ENCODE measurements at regions not wholly inside any gene's neighbourhood (a gene's known extent, or its start where the extent isn't known, plus 50 kb on each side); places are given as distances from the start of the nearest gene placed in this dataset.

- Histone ChIP-seq H3K27me3 (replicated peaks; ENCODE audit: insufficient read depth, low read length) (no peaks in the 10 kb centered on the region), H3K4me3 (ENCODE audit: low read length) (no peak overlapping the region), H3K4me2 (ENCODE audit: low read depth, low read length) (no peak overlapping the region), H3K9me2 (replicated peaks; ENCODE audit: insufficient read depth, low read length) (no peaks in the 10 kb centered on the region), H4K20me1 (ENCODE audit: insufficient read depth, low read length) (no peaks in the 10 kb centered on the region), H3K27ac (ENCODE audit: low read length) (no peak overlapping the region), H3K79me2 (ENCODE audit: low read length) (no peaks in the 10 kb centered on the region), H3K36me3 (replicated peaks; ENCODE audit: insufficient read depth, low read length) (no peaks in the 10 kb centered on the region), H3K9ac (ENCODE audit: low read length) (no peak overlapping the region), H3F3A (ENCODE audit: insufficient read depth, low read length) (no peaks in the 10 kb centered on the region), H3K4me1 (ENCODE audit: low read length) (peaks cover 5% of the 10 kb centered on the region; the same call in 1 of the 2 replicates), H2AFZ (ENCODE audit: low read length) (no peak overlapping the region), H3K9me3 (replicated peaks; ENCODE audit: insufficient read depth, low read length) (no peaks in the 10 kb centered on the region)
- TF ChIP-seq EZH2 (optimal IDR thresholded peaks at IDR 0.05; ENCODE audit: low read depth, low read length) = no peak
- TF ChIP-seq, protein P1, sequence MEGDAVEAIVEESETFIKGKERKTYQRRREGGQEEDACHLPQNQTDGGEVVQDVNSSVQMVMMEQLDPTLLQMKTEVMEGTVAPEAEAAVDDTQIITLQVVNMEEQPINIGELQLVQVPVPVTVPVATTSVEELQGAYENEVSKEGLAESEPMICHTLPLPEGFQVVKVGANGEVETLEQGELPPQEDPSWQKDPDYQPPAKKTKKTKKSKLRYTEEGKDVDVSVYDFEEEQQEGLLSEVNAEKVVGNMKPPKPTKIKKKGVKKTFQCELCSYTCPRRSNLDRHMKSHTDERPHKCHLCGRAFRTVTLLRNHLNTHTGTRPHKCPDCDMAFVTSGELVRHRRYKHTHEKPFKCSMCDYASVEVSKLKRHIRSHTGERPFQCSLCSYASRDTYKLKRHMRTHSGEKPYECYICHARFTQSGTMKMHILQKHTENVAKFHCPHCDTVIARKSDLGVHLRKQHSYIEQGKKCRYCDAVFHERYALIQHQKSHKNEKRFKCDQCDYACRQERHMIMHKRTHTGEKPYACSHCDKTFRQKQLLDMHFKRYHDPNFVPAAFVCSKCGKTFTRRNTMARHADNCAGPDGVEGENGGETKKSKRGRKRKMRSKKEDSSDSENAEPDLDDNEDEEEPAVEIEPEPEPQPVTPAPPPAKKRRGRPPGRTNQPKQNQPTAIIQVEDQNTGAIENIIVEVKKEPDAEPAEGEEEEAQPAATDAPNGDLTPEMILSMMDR (IDR thresholded peaks at IDR 0.05; ENCODE audit: low read length) = no peak
- TF ChIP-seq EZH2phosphoT487 (IDR thresholded peaks at IDR 0.05; ENCODE audit: low read length) = no peak
- DNase-seq = no peak
Observed at GRCh38 chr3:27910456-27910855, 188.3 kb upstream of the EOMES start.

DNA sequence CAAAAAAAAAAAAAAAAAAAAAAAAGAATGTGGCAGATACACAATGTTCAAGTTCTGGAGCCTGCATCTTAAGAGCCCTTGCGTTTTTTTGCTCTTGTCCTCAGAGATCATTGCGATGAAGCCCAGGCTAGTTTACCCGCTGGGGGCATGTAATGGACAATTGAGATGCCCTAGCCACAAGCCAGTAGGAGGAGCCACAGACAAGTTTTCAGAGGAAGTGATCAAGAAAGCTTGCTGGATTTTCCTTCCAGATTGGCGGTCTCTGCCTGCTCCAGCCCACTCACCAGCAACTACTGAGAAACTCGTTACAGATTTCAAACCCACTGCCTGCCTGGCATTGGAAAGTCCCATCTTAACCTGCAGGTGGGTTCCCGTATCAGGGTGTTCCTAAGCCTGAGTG is 192.1 kb upstream of the EOMES start:
- Histone ChIP-seq H3K79me2 (ENCODE audit: low read length) (no peaks in the 10 kb centered on the region), H3K27me3 (replicated peaks; ENCODE audit: insufficient read depth, low read length) (no peaks in the 10 kb centered on the region), H3K4me1 (ENCODE audit: low read length) (peaks cover 5% of the 10 kb centered on the region; the same call in 1 of the 2 replicates), H3K27ac (ENCODE audit: low read length) (no peak overlapping the region), H3F3A (ENCODE audit: insufficient read depth, low read length) (no peaks in the 10 kb centered on the region), H3K4me3 (ENCODE audit: low read length) (no peak overlapping the region), H3K9me2 (replicated peaks; ENCODE audit: insufficient read depth, low read length) (no peaks in the 10 kb centered on the region), H3K9ac (ENCODE audit: low read length) (no peak overlapping the region), H3K4me2 (ENCODE audit: low read depth, low read length) (no peak overlapping the region), H2AFZ (ENCODE audit: low read length) (no peak overlapping the region), H3K36me3 (replicated peaks; ENCODE audit: insufficient read depth, low read length) (no peaks in the 10 kb centered on the region), H3K9me3 (replicated peaks; ENCODE audit: insufficient read depth, low read length) (no peaks in the 10 kb centered on the region), H4K20me1 (ENCODE audit: insufficient read depth, low read length) (no peaks in the 10 kb centered on the region)
- TF ChIP-seq, protein P1 (IDR thresholded peaks at IDR 0.05; ENCODE audit: low read length) = no peak
- TF ChIP-seq EZH2phosphoT487 (IDR thresholded peaks at IDR 0.05; ENCODE audit: low read length) (no peak), EZH2 (optimal IDR thresholded peaks at IDR 0.05; ENCODE audit: low read depth, low read length) (no peak)
- no peak for DNase-seq

DNA sequence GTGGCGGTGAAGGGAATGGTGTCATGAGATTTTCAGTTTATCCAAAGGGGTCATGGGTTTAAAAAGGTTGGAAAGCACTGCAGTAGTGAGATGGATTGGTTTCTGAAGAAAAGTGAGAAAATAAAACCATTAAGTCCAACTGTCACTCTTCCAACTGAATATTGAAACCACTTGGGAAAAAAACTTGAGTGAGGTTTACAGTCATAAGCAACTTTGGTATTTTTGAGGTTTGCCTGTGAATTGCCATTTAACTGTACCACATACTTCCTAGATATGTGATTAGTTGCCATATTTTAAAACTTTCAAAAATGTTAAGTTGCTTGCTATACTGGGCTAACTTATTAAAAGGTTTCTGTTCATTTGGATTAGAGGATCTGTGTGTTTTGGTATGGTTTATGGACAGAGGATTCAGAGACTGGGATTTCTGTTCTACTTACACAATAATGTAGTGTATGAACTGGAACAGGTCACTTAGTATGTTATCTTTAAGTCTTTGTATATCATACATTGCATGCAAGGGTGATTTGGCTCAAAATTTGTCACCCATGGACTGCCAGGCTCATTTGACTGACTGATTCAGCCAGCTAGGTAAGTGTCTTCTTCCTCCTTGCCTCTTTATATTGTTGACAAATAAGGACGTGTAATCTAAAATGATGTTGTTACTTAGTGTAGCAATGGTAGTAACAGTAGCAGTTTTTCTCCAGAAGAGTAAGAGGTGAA is 201.4 kb upstream of the EOMES start:
- DNase-seq = no peak
- H3K9me3 ChIP-seq (replicated peaks; ENCODE audit: insufficient read depth, low read length) = no peaks in the 10 kb centered on the region
- H3K79me2 ChIP-seq (ENCODE audit: low read length) = no peaks in the 10 kb centered on the region
- H3K27ac ChIP-seq (ENCODE audit: low read length) = no peak overlapping the region
- no peak overlapping the region for H3K4me3 ChIP-seq (ENCODE audit: low read length)
- H3K4me2 ChIP-seq (ENCODE audit: low read depth, low read length) = no peak overlapping the region
- no peaks in the 10 kb centered on the region for H3K4me1 ChIP-seq (ENCODE audit: low read length)
- no peaks in the 10 kb centered on the region for H3F3A ChIP-seq (ENCODE audit: insufficient read depth, low read length)
- H3K27me3 ChIP-seq (replicated peaks; ENCODE audit: insufficient read depth, low read length) = no peaks in the 10 kb centered on the region
- no peaks in the 10 kb centered on the region for H3K36me3 ChIP-seq (replicated peaks; ENCODE audit: insufficient read depth, low read length)
- no peak overlapping the region for H3K9ac ChIP-seq (ENCODE audit: low read length)
- TF ChIP-seq, protein P1 (IDR thresholded peaks at IDR 0.05; ENCODE audit: low read length) = no peak
- no peaks in the 10 kb centered on the region for H4K20me1 ChIP-seq (ENCODE audit: insufficient read depth, low read length)
- H2AFZ ChIP-seq (ENCODE audit: low read length) = no peak overlapping the region
- no peaks in the 10 kb centered on the region for H3K9me2 ChIP-seq (replicated peaks; ENCODE audit: insufficient read depth, low read length)
